ENCODE measurements at regions not wholly inside any gene's neighbourhood (a gene's known extent, or its start where the extent isn't known, plus 50 kb on each side); places are given as distances from the start of the nearest gene placed in this dataset.

GRCh38 chr4:74583757-74584156 is 138.8 kb downstream of the AREG start:
- no peak for TF ChIP-seq POLR2A (IDR thresholded peaks at IDR 0.05)
- no peak for TF ChIP-seq CTCF (IDR thresholded peaks at IDR 0.05)
- TF ChIP-seq POLR2AphosphoS5 (IDR thresholded peaks at IDR 0.05; ENCODE audit: insufficient read depth in 1 of 2, low read depth in 1 of 2): no peak
